Left renal pelvis (tissue), 4 donors: ENCODE measurements at regions not wholly inside any gene's neighbourhood (a gene's known extent, or its start where the extent isn't known, plus 50 kb on each side); places are given as distances from the start of the nearest gene placed in this dataset.
"Not testable (repeated sequence)": the region's sequence is repeated elsewhere in the genome, so short reads cannot be mapped to it uniquely, and the experiment has no call there.

ENCODE experiments used
- DNase-seq, 4 donors: peaks; one replicate each; pipeline ENCODE4 v3.0.0-alpha.2; 2013; ENCODE audit warnings: low read depth in 4 of 4, low spot score in 3 of 4

- DNase-seq = no peak
These were observed 100.4 kb upstream of the OSBPL11 start for GRCh38 chr3:125695688-125696087.

DNA sequence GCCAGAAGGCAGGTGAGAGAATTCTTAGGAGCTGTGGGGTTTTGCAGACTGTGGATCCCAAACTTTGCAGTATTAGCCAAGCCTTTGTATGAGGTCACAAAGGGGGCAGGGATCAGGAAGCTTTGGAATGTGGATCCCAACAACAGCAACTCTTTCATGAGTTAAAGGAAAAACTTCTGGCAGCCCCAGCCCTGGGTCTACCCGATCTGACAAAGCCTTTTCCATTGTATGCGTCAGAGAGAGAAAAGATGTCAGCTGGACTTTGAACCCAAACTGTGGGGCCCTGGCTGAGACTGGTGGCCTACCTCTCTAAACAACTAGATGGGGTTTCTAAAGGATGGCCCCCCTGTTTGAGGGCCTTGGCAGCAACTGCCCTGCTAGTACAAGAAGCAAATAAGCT, 101.8 kb upstream of the OSBPL11 start:
- DNase-seq = not testable (repeated sequence)

- not testable (repeated sequence) for DNase-seq
These were observed 102.8 kb upstream of the OSBPL11 start for GRCh38 chr3:125697979-125698640.

GRCh38 chr3:125715651-125716050, 120.4 kb upstream of the OSBPL11 start:
- DNase-seq = no peak

DNA sequence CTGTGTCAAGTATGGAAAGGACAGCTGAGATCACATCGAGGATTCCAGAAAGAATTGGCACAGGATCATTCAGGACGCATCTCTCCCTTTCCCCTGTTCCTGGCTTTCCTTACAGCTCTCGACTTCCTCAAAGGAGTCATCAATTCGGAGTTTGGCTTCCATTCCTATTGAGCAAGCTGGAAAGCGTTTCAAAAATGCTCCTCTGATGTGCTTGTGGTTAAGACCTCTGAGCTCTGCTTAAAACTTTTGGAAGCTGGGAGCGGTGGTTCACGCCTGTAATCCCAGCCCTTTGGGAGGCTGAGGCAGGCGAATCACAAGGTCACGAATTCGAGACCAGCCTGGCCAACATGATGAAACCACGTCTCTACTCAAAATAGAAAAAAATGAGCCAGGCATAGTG, 136.9 kb upstream of the OSBPL11 start:
- not testable (repeated sequence) for DNase-seq

- DNase-seq = not testable (repeated sequence)
These were observed 146.9 kb upstream of the OSBPL11 start for GRCh38 chr3:125741991-125742718.

DNA sequence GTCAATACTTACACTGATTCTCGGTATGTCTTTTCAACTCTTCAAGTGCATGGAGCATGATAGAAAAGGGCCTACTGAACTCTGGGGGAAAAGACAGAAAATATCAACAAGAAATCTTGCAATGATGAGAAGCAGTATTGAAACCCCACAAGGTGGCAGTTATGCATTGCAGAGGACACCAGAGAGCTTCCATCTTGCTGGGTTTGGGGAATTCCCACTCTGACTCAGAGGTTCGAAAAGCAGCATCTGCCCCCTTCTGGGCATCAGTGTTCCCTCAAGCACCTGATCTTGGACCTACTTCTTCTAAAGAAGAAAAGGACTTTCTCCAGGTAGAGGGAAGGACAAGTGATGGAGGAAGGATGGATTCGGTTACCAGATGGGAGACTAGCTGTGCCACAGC, 147.5 kb upstream of the OSBPL11 start:
- DNase-seq = not testable (repeated sequence)

- not testable (repeated sequence) for DNase-seq
These were observed 161.8 kb upstream of the OSBPL11 start for GRCh38 chr3:125757050-125757449.

- DNase-seq = not testable (repeated sequence)
These were observed 163.4 kb upstream of the OSBPL11 start for GRCh38 chr3:125758641-125759130.

DNA sequence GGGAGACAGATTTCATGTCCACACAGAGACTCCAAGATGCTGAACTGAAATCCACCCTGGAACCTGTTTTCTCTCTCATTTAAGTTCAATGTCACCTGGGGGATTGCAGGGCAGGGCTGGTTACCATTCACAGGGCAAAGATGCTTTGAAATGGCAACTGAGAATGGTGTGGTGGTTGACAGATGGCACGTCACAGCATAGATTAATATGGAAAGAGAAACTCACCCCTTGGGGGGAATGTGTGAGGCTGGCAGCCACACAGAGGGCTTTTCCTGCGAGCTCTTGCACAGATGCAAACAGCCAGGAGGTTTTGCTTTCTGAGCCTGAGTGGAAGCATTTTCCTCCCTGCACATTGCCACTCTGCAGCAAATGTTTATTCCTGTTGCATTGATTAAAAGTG, 167.3 kb upstream of the OSBPL11 start:
- DNase-seq = not testable (repeated sequence)

- peak; percentile 18 to 31 (median 26) for DNase-seq
These were observed 171.1 kb upstream of the OSBPL11 start for GRCh38 chr3:125766285-125766826.

DNA sequence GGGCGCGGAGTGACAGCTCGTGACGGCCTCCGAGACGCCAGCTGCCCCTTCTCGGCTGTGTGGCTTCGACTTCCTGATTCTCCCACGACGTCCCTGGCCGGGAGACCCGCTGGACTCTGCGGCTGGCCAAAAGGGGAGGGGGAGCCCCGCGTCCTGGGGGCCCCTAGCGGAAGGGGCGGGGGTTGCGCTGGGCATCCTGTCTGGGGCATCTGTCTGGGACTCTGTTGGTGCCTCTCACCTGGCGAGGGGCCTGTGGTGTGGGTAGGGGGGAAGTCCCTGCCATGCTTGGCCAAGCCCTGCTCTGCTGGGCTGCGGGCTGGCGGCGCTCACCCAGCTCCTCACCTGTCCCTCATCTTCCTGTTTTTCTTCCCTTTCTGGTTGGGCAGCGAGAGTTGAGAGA, 171.6 kb upstream of the OSBPL11 start:
- DNase-seq = not testable (repeated sequence)

GRCh38 chr3:125767641-125768040, 172.3 kb upstream of the OSBPL11 start:
- no peak for DNase-seq

DNA sequence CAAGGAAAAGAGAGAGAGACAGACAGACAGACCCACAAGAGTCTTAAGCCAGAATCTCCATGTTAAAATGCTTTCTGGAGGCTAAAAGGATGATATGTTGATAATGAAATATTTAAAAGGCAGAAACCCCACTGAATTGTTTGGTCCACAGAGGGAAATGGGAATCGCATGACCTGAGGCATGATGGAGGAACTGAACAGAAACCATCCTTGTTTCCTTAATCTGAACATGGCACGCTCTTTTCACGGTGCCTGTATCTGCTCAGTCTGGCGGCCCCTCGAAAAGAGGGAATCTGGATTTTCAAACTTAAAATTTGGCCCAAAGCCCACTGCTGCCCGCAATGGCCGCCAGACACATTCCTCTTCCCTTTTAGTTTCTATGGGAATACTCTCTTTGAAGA, 173.5 kb upstream of the OSBPL11 start:
- DNase-seq = not testable (repeated sequence)

DNA sequence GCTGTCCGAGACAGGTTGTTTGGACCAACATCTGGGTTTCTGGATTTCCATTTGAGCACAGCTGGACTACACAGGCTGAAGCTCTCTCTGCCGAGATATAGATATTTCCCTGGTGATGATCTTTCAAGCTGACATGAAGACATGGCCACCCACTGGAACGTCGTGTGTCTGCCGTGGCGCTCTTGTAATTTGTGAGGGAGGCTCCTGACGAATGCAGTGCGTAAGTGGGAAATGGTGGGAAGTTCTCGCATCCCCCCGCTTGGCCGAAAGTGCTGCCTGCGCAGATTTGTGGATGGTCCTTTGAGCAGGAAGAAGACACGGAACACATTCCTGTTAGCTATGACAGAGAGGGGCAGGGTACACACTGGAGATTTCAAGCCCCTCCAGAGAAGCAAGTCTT, 176.2 kb upstream of the OSBPL11 start:
- not testable (repeated sequence) for DNase-seq

- not testable (repeated sequence) for DNase-seq
These were observed 179.2 kb upstream of the OSBPL11 start for GRCh38 chr3:125774433-125775034.

GRCh38 chr3:125775106-125775505, 179.8 kb upstream of the OSBPL11 start:
- not testable (repeated sequence) for DNase-seq

- DNase-seq = not testable (repeated sequence)
These were observed 180.5 kb upstream of the OSBPL11 start for GRCh38 chr3:125775606-125776294.

GRCh38 chr3:125779276-125779675, 184.0 kb upstream of the OSBPL11 start:
- not testable (repeated sequence) for DNase-seq

DNA sequence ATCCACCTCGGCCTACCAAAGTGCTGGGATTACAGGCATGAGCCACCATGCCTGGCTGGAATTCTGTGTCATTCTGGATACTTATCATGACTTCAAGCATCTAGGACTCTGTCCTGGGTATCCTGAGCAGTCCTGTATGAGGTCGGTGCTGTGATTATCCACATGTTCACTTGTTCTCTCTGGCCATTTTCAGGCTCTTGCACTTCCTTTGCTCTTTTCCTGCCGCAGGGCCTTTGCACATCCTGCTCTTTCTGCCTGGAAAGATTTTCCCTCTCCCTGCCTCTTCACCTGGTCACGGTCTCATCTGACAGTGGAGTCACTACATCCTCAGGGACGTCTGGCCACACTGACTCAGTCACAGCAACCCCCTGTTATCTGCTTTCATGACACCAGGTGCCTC, 184.6 kb upstream of the OSBPL11 start:
- not testable (repeated sequence) for DNase-seq

- DNase-seq = not testable (repeated sequence)
These were observed 186.4 kb upstream of the OSBPL11 start for GRCh38 chr3:125781678-125782077.
